ENCODE measurements at regions not wholly inside any gene's neighbourhood (a gene's known extent, or its start where the extent isn't known, plus 50 kb on each side); places are given as distances from the start of the nearest gene placed in this dataset.

DNA sequence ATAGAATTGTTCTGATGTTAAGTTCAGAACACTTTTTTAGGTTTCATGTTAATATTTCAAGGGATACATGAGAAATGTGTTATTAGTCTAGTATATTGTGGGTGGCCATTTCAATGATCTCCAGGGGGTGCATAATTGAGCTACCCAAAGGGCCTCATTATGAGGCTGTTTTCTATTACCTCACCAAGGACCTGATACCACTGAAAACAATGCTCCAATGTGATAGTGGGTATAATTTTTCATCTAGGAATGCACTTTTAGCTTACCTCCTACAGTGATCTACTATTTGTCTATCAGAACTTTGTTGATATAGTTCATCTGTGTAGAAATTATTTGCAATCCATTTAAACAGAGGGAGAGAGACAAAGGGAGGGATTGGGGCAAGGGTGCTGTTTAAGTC lies 106.8 kb upstream of the HS3ST5 start:
- Histone ChIP-seq H3K4me3 (ENCODE audit: low read depth, low read length, poor library complexity, severe bottlenecking) (no peak overlapping the region), H3K4me1 (ENCODE audit: insufficient read depth, low read length, severe bottlenecking) (no peaks in the 10 kb centered on the region)
- TF ChIP-seq EZH2 (IDR thresholded peaks at IDR 0.05; ENCODE audit: borderline replicate concordance, low read length) = no peak
- TF ChIP-seq, protein P1, sequence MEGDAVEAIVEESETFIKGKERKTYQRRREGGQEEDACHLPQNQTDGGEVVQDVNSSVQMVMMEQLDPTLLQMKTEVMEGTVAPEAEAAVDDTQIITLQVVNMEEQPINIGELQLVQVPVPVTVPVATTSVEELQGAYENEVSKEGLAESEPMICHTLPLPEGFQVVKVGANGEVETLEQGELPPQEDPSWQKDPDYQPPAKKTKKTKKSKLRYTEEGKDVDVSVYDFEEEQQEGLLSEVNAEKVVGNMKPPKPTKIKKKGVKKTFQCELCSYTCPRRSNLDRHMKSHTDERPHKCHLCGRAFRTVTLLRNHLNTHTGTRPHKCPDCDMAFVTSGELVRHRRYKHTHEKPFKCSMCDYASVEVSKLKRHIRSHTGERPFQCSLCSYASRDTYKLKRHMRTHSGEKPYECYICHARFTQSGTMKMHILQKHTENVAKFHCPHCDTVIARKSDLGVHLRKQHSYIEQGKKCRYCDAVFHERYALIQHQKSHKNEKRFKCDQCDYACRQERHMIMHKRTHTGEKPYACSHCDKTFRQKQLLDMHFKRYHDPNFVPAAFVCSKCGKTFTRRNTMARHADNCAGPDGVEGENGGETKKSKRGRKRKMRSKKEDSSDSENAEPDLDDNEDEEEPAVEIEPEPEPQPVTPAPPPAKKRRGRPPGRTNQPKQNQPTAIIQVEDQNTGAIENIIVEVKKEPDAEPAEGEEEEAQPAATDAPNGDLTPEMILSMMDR (IDR thresholded peaks at IDR 0.05; ENCODE audit: low read length) = no peak

GRCh38 chr6:114446342-114446741 lies 103.5 kb upstream of the HS3ST5 start:
- H3K36me3 ChIP-seq (ENCODE audit: insufficient read depth, low read length) = no peaks in the 10 kb centered on the region
- no peaks in the 10 kb centered on the region for H3K27me3 ChIP-seq (ENCODE audit: insufficient read depth, low read length)
- H3K4me1 ChIP-seq (ENCODE audit: insufficient read depth, low read length, severe bottlenecking) = no peaks in the 10 kb centered on the region
- no peaks in the 10 kb centered on the region for H3K79me2 ChIP-seq (ENCODE audit: insufficient read depth, low read length)
- no peak overlapping the region for H3K4me3 ChIP-seq (ENCODE audit: low read depth, low read length, poor library complexity, severe bottlenecking)
- no peak overlapping the region for H2AFZ ChIP-seq (ENCODE audit: low read length)
- no peak overlapping the region for H3K4me2 ChIP-seq (ENCODE audit: low read length)
- no peak for TF ChIP-seq EZH2 (IDR thresholded peaks at IDR 0.05; ENCODE audit: borderline replicate concordance, low read length)
- TF ChIP-seq, protein P1 (IDR thresholded peaks at IDR 0.05; ENCODE audit: low read length) = no peak
- H3K9ac ChIP-seq (ENCODE audit: low read length) = no peak overlapping the region
- no peaks in the 10 kb centered on the region for H4K20me1 ChIP-seq (ENCODE audit: insufficient read depth, low read length)
- H3K9me3 ChIP-seq (ENCODE audit: low read length) = no peaks in the 10 kb centered on the region
- no peaks in the 10 kb centered on the region for H3K9me2 ChIP-seq (ENCODE audit: low read depth, low read length)
- H3K27ac ChIP-seq (ENCODE audit: low read depth, low read length, poor library complexity, severe bottlenecking) = no peak overlapping the region
- H3F3A ChIP-seq (ENCODE audit: insufficient read depth, low read length) = no peaks in the 10 kb centered on the region

More for the DNA sequence above, 106.8 kb upstream of the HS3ST5 start:
- H3K36me3 ChIP-seq (ENCODE audit: insufficient read depth, low read length) = no peaks in the 10 kb centered on the region
- no peak overlapping the region for H3K27ac ChIP-seq (ENCODE audit: low read depth, low read length, poor library complexity, severe bottlenecking)
- H4K20me1 ChIP-seq (ENCODE audit: insufficient read depth, low read length) = no peaks in the 10 kb centered on the region
- no peaks in the 10 kb centered on the region for H3K9me2 ChIP-seq (ENCODE audit: low read depth, low read length)
- no peak overlapping the region for H3K9ac ChIP-seq (ENCODE audit: low read length)
- H3F3A ChIP-seq (ENCODE audit: insufficient read depth, low read length) = no peaks in the 10 kb centered on the region
- H2AFZ ChIP-seq (ENCODE audit: low read length) = no peak overlapping the region
- no peaks in the 10 kb centered on the region for H3K27me3 ChIP-seq (ENCODE audit: insufficient read depth, low read length)
- no peak overlapping the region for H3K4me2 ChIP-seq (ENCODE audit: low read length)
- no peaks in the 10 kb centered on the region for H3K9me3 ChIP-seq (ENCODE audit: low read length)
- no peaks in the 10 kb centered on the region for H3K79me2 ChIP-seq (ENCODE audit: insufficient read depth, low read length)

DNA sequence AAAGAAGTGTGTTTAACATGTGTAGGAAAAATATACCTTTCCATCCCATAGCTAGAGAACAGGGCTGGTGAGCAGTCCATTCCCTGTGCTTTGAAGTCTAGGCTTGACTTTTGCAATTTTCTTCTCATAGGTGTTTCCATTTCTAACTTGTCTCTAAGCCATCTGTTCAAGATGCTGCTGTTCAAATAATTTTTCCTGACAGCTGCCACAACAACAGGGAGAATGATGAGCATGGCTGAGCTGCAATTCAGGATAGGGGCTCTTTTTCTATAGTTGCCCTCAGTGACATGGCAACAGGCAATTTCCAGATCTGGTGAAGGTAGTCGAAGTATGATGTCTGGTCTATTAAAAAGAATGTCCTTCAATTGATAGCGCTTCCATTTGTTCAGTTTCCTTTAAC lies 103.0 kb upstream of the HS3ST5 start:
- no peaks in the 10 kb centered on the region for H3F3A ChIP-seq (ENCODE audit: insufficient read depth, low read length)
- no peaks in the 10 kb centered on the region for H3K27me3 ChIP-seq (ENCODE audit: insufficient read depth, low read length)
- H3K9ac ChIP-seq (ENCODE audit: low read length) = no peak overlapping the region
- no peak overlapping the region for H3K27ac ChIP-seq (ENCODE audit: low read depth, low read length, poor library complexity, severe bottlenecking)
- H3K9me2 ChIP-seq (ENCODE audit: low read depth, low read length) = no peaks in the 10 kb centered on the region
- H3K79me2 ChIP-seq (ENCODE audit: insufficient read depth, low read length) = no peaks in the 10 kb centered on the region
- H3K9me3 ChIP-seq (ENCODE audit: low read length) = no peaks in the 10 kb centered on the region
- no peak overlapping the region for H3K4me2 ChIP-seq (ENCODE audit: low read length)
- H4K20me1 ChIP-seq (ENCODE audit: insufficient read depth, low read length) = no peaks in the 10 kb centered on the region
- no peaks in the 10 kb centered on the region for H3K36me3 ChIP-seq (ENCODE audit: insufficient read depth, low read length)
- no peaks in the 10 kb centered on the region for H3K4me1 ChIP-seq (ENCODE audit: insufficient read depth, low read length, severe bottlenecking)
- H3K4me3 ChIP-seq (ENCODE audit: low read depth, low read length, poor library complexity, severe bottlenecking) = no peak overlapping the region
- no peak overlapping the region for H2AFZ ChIP-seq (ENCODE audit: low read length)
- TF ChIP-seq, protein P1 (IDR thresholded peaks at IDR 0.05; ENCODE audit: low read length) = no peak
- no peak for TF ChIP-seq EZH2 (IDR thresholded peaks at IDR 0.05; ENCODE audit: borderline replicate concordance, low read length)

Data from OCI-LY1 (cell line).